IPS DF 6.9 (cell line): ENCODE measurements at regions not wholly inside any gene's neighbourhood (a gene's known extent, or its start where the extent isn't known, plus 50 kb on each side); places are given as distances from the start of the nearest gene placed in this dataset.

Experiments used
- DNase-seq: peaks from one replicate; pipeline ENCODE4 v3.0.0-alpha.2; 2013; ENCODE audit warnings: low read depth, low spot score
- H3K27ac ChIP-seq: one replicate; pipeline ENCODE4 v1.5.1; 2013; ENCODE audit warnings: low read length, control low read depth
- H3K27me3 ChIP-seq: 2 replicates; pipeline ENCODE4 v1.6.1; 2013; ENCODE audit warnings: mild to moderate bottlenecking, low read length; ENCODE audit not compliant: control insufficient read depth, insufficient read depth
- H3K36me3 ChIP-seq: 2 replicates; pipeline ENCODE4 v1.6.1; 2013; ENCODE audit warnings: low read length; ENCODE audit not compliant: control insufficient read depth, insufficient read depth
- H3K4me1 ChIP-seq: 2 replicates; pipeline ENCODE4 v1.6.1; 2013; ENCODE audit warnings: low read length; ENCODE audit not compliant: control insufficient read depth, insufficient read depth
- H3K4me3 ChIP-seq: 2 replicates; pipeline ENCODE4 v1.5.1; 2013; ENCODE audit warnings: mild to moderate bottlenecking, low read length
- H3K9me3 ChIP-seq: 2 replicates; pipeline ENCODE4 v1.6.1; 2013; ENCODE audit warnings: low read length, inconsistent platforms; ENCODE audit not compliant: control insufficient read depth, insufficient read depth
- WGBS: extraction: QIAGEN DNeasy Blood & Tissue Kit; methylation state at CpG from one replicate; pipeline ENCODE4 v1.1.7; 2013; ENCODE audit warnings: mixed read lengths, missing lambda C conversion rate; ENCODE audit not compliant: insufficient read length, insufficient coverage; 5-methylcytosine and 5-hydroxymethylcytosine counted together

GRCh38 chr5:89286320-89286719 is 403.3 kb upstream of the MEF2C start:
- H3K27me3 ChIP-seq, result no peaks in the 10 kb centered on the region
- no peaks in the 10 kb centered on the region for H3K9me3 ChIP-seq
- H3K36me3 ChIP-seq, result no peaks in the 10 kb centered on the region
- no peak for DNase-seq
- no peaks in the 10 kb centered on the region for H3K4me1 ChIP-seq
- H3K4me3 ChIP-seq, result no peak overlapping the region
- H3K27ac ChIP-seq, result no peak overlapping the region
- WGBS, result no CpG with 5 or more reads among the region's 3 CpGs

GRCh38 chr5:89283728-89284493 is 400.9 kb upstream of the MEF2C start:
- Histone ChIP-seq H3K4me1 (no peaks in the 10 kb centered on the region), H3K27me3 (no peaks in the 10 kb centered on the region), H3K27ac (no peak overlapping the region), H3K4me3 (no peak overlapping the region), H3K9me3 (no peaks in the 10 kb centered on the region), H3K36me3 (no peaks in the 10 kb centered on the region)
- DNase-seq, result no peak
- no CpG with 5 or more reads among the region's 3 CpGs for WGBS

DNA sequence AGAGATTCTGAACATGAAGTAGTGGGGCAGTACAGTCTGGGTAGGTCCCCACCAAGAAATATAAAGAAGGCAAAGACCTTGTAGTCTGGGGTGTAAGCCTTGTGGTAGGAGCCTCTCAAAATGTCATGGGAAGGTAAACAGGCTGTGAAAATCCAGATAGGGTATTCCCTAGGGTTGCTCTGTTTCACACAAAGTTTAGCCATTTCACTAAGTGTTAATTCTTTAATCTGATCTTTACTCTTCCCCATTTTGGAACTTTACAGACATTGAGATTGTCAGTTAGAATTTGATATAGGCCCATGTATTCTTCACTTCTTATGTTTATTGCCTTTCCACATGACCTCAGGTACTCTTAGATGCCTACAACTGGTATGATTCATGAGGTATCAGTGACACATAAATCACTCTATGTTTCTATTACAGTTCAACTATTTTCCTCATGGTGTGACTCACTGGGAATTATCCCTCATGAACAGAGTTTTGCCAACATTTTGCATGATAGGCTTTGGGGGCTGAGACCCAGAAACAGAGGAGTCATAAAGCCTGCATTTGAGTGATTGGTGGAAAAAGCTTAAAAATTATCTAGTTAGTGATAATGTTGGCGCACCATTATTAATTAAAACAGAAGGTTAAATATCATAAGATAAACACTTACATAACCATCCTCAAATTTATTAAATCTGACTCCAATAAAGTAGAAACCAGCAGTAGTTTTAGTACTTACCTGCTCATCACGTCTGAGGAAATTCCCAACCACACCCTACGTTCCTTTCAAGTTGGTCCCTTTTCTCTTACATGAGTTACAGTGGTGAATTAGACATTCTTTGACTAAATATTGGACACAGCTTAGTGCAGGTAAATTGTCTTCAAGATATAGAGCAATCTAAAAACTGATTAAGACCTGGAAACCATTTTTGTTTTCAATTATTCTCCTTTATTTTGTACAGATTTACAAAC is 399.8 kb upstream of the MEF2C start:
- Histone ChIP-seq H3K27me3 (no peaks in the 10 kb centered on the region), H3K9me3 (no peaks in the 10 kb centered on the region), H3K27ac (no peak overlapping the region), H3K36me3 (no peaks in the 10 kb centered on the region), H3K4me1 (no peaks in the 10 kb centered on the region), H3K4me3 (no peak overlapping the region)
- DNase-seq, result no peak
- no CpG with 5 or more reads among the region's 3 CpGs for WGBS

DNA sequence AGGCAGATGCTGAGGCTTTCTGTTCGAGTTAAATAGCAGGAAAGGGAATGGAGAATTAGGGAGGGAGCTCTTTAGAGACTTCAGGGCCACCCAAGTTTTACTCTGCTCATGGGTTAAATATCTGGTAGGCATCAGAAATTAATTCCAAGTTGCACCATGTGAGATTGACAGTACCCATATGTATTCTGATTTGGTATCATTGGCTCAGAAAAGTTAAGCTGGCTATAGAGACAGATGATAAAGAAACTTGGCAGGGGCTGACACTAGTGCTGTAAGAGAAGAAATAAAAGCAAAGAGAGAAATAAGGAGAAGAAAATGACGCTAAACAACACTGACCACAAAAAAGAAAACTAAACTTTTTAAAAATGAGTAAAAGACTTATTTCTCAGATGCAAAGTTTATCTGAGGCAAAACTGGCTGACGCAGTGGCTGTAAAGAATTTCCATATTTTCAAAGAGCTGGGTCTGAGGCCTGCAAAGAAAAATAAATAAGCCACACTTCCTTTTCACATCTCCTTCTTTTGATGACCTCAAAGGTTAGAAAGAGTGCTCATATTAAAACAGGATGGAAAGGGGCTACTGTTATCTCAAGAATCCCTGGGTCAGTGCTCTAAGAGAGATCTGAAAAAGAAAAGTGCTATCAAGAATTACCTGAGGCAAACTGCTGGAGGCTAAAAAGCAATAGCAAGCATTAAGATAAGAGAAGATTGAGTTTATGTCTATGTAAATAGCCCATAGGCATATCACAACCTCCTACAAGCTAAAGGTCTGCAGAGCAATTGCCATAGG is 399.0 kb upstream of the MEF2C start:
- Histone ChIP-seq H3K27ac (no peak overlapping the region), H3K27me3 (no peaks in the 10 kb centered on the region), H3K4me1 (no peaks in the 10 kb centered on the region), H3K9me3 (no peaks in the 10 kb centered on the region), H3K36me3 (no peaks in the 10 kb centered on the region), H3K4me3 (no peak overlapping the region)
- no CpG with 5 or more reads among the region's 3 CpGs for whole genome bisulfite sequencing
- DNase-seq, result no peak

DNA sequence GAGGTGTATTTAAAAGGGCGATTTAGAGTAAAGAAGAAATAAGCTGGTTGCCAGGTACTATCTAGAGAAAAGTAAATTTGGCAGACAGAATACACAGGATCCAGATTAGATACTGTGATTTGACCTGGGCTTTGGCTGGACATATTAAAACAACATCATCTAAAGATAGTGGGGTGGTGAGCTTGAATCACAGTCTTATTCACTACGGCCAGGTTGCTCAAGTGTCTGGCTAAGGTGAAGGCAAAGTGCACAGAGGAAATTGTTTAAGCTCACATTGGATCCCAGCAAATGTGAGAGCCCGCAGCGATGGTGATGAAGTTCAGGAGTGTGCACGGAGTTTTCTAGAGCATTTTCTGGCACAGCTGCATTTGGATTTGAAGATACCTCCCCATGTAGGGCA is 398.2 kb upstream of the MEF2C start:
- no peaks in the 10 kb centered on the region for H3K27me3 ChIP-seq
- no peak for DNase-seq
- no peaks in the 10 kb centered on the region for H3K36me3 ChIP-seq
- no peak overlapping the region for H3K27ac ChIP-seq
- WGBS, result 100% methylated on average over 1 of the region's 5 CpGs
- no peak overlapping the region for H3K4me3 ChIP-seq
- no peaks in the 10 kb centered on the region for H3K4me1 ChIP-seq
- H3K9me3 ChIP-seq, result no peaks in the 10 kb centered on the region

DNA sequence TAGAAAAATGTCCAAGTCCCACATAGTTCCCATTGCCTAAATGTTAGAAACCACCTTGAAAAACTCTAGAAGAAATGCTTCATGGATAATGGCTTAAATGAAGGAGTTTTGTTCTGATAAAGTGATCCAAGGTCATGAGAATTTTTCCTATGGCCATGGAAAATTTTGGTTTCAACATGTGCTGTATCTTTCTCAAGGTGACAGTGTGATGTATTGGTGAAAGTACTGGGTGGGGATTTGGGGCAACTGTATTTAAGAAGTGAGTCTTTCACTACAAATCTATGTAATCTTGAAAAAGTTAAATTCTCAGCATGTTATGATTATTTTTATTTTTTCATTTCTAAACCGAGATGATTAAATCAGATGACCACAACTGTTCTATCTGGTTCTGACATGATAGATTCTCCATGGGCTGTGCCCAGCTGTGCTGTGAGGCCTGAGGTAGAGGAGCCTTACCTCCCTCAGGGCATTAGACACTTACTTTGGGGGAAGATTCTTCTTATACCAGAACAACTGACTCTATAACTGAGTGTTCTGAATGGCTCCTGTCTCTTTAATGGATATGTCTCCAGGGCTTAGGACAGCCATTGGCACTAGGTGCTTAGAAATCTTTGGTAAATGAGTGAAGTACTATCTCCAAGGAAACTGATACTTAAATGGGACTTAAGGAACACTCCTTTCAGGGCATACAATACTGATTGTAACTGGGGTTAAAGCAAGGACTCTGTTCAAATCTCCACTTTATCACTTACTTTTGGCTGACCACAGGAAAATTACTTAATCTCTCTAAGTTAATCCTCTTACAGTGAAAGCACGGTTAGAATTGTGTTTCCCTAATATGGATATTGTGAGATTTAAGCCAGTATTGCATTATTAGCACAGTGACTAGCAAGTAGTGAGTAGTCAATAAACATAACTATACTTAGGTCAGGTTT is 397.4 kb upstream of the MEF2C start:
- H3K27ac ChIP-seq, result no peak overlapping the region
- no peaks in the 10 kb centered on the region for H3K9me3 ChIP-seq
- H3K4me1 ChIP-seq, result no peaks in the 10 kb centered on the region
- no peaks in the 10 kb centered on the region for H3K27me3 ChIP-seq
- H3K36me3 ChIP-seq, result no peaks in the 10 kb centered on the region
- no peak overlapping the region for H3K4me3 ChIP-seq
- no peak for DNase-seq
- no CpG with 5 or more reads among the region's 2 CpGs for WGBS

DNA sequence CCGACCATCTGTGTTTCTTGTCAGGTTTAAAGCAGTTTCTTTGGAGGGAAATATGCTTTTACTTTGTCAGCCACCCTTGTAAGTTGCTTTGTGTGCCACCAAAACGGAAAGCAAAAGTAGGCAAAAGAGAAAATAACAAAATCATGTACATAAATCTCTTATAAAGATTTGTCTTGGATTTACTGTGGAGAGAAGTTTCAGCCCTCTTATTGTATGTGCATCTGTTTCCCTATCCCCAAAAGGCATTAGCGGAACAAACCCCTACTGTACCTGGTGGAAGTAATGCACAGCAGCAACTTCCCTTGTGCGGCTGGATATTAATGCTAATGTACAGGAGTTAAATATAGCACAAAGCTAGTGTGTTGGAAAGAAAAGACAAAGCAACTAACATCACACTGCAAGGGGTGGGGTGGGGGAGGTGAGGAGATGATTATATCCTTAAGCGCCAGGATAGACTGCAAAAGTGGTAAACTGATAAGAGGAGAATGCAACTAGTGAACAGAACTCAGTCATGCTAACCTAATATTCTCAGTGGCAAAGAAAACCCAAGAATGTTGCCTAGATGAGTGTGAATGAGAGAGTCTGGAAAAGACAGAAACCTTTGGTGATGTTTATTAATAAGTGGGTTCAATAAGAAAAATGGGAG is 396.5 kb upstream of the MEF2C start:
- WGBS, result no CpG with 5 or more reads among the region's 5 CpGs
- H3K9me3 ChIP-seq, result no peaks in the 10 kb centered on the region
- H3K4me1 ChIP-seq, result no peaks in the 10 kb centered on the region
- no peak for DNase-seq
- H3K27ac ChIP-seq, result no peak overlapping the region
- no peak overlapping the region for H3K4me3 ChIP-seq
- H3K36me3 ChIP-seq, result no peaks in the 10 kb centered on the region
- no peaks in the 10 kb centered on the region for H3K27me3 ChIP-seq

- no peaks in the 10 kb centered on the region for H3K9me3 ChIP-seq
- no peak overlapping the region for H3K27ac ChIP-seq
- H3K4me3 ChIP-seq, result no peak overlapping the region
- no peaks in the 10 kb centered on the region for H3K4me1 ChIP-seq
- no CpG with 5 or more reads among the region's 4 CpGs for WGBS
- DNase-seq, result no peak
- no peaks in the 10 kb centered on the region for H3K27me3 ChIP-seq
- H3K36me3 ChIP-seq, result no peaks in the 10 kb centered on the region
These were observed 394.8 kb upstream of the MEF2C start for GRCh38 chr5:89277816-89278215.

DNA sequence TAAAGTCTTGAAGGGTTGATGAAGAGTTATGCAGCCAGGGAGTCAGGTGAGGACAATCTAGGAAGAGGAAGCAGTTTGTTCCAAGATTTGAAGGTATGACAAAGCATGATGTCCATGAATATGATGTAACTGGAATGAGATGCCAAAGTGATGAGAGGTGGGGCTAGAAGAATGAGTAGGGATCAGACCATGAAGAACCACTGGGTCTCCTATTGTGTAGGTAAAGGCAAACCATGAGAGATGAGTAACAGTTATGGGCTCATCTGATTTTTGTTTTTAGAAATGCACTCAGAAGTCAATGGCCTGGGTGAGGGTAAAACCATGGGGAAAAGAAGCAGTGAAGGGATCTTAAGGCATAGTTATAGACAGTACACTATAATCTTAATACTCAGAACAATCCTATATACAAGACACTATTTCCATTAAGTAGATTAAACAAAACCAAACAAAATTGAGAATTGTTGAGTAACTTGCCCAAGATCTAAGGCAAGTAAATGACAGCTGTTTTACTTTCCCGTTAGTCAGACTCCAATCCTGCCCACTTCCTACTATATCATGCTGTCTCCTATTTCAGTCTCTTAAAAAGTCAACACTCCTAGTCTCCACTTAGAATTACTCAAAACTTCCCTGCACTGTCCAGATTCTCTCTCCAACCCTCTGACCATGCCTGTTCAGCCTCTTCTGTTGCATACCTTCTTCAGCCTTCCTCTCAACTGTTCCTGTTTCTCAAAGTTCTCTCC is 393.8 kb upstream of the MEF2C start:
- Histone ChIP-seq H3K36me3 (no peaks in the 10 kb centered on the region), H3K9me3 (no peaks in the 10 kb centered on the region), H3K27ac (no peak overlapping the region), H3K4me1 (no peaks in the 10 kb centered on the region), H3K4me3 (no peak overlapping the region), H3K27me3 (no peaks in the 10 kb centered on the region)
- DNase-seq, result no peak
- WGBS, result no CpG with 5 or more reads among the region's 1 CpG
